Stimulated activated CD4-positive, alpha-beta T cell treated with anti-CD3 and anti-CD28 coated beads, Interleukin-12 subunit alpha, Interleukin-12 subunit beta, amount 100 ng/mL, for 4 hours (primary cell): ENCODE measurements at regions not wholly inside any gene's neighbourhood (a gene's known extent, or its start where the extent isn't known, plus 50 kb on each side); places are given as distances from the start of the nearest gene placed in this dataset.
"Not testable (repeated sequence)": the region's sequence is repeated elsewhere in the genome, so short reads cannot be mapped to it uniquely, and the experiment has no call there.

Source experiments
- DNase-seq: peaks from one replicate; pipeline ENCODE4 v3.0.0-alpha.2; 2020

GRCh38 chr3:31102196-31102879 lies 207.9 kb upstream of the GADL1 start:
- DNase-seq = no peak

GRCh38 chr3:31103181-31103580 lies 208.7 kb upstream of the GADL1 start:
- no peak for DNase-seq

GRCh38 chr3:31103623-31104180 lies 209.2 kb upstream of the GADL1 start:
- no peak for DNase-seq

GRCh38 chr3:31105011-31105410 lies 210.6 kb upstream of the GADL1 start:
- no peak for DNase-seq

- DNase-seq = no peak
These were observed 211.1 kb upstream of the GADL1 start for GRCh38 chr3:31105438-31106077.

GRCh38 chr3:31106204-31106603 lies 211.7 kb upstream of the GADL1 start:
- no peak for DNase-seq

GRCh38 chr3:31106912-31107311 lies 212.5 kb upstream of the GADL1 start:
- DNase-seq = no peak

- DNase-seq = no peak
These were observed 220.4 kb upstream of the GADL1 start for GRCh38 chr3:31114929-31115283.

GRCh38 chr3:31115531-31115930 lies 221.1 kb upstream of the GADL1 start:
- DNase-seq = not testable (repeated sequence)

- no peak for DNase-seq
These were observed 222.2 kb upstream of the GADL1 start for GRCh38 chr3:31116651-31117050.

GRCh38 chr3:31117854-31118253 lies 223.4 kb upstream of the GADL1 start:
- no peak for DNase-seq

- DNase-seq = no peak
These were observed 229.9 kb upstream of the GADL1 start for GRCh38 chr3:31124373-31124772.

- no peak for DNase-seq
These were observed 231.1 kb upstream of the GADL1 start for GRCh38 chr3:31125413-31126020.

GRCh38 chr3:31129241-31129640 lies 234.8 kb upstream of the GADL1 start:
- DNase-seq = no peak

- no peak for DNase-seq
These were observed 237.8 kb upstream of the GADL1 start for GRCh38 chr3:31132132-31132769.

- no peak for DNase-seq
These were observed 239.1 kb upstream of the GADL1 start for GRCh38 chr3:31133541-31133940.

- no peak for DNase-seq
These were observed 241.1 kb upstream of the GADL1 start for GRCh38 chr3:31135546-31135945.

- no peak for DNase-seq
These were observed 243.4 kb upstream of the GADL1 start for GRCh38 chr3:31137718-31138465.

- DNase-seq = no peak
These were observed 246.0 kb upstream of the GADL1 start for GRCh38 chr3:31140470-31140869.

- DNase-seq = no peak
These were observed 247.7 kb upstream of the GADL1 start for GRCh38 chr3:31142139-31142538.

- DNase-seq = no peak
These were observed 248.1 kb upstream of the GADL1 start for GRCh38 chr3:31142543-31142942.

- no peak for DNase-seq
These were observed 250.6 kb upstream of the GADL1 start for GRCh38 chr3:31145062-31145461.

- DNase-seq = no peak
These were observed 253.1 kb upstream of the GADL1 start for GRCh38 chr3:31147550-31147949.
